ENCODE measurements at regions not wholly inside any gene's neighbourhood (a gene's known extent, or its start where the extent isn't known, plus 50 kb on each side); places are given as distances from the start of the nearest gene placed in this dataset.

GRCh38 chr2:195408196-195408595 is 248.8 kb upstream of the SLC39A10 start:
- no peaks in the 10 kb centered on the region for H3K9me3 ChIP-seq (ENCODE audit: control insufficient read depth, insufficient read depth, low read depth, low read length)
- CTCF ChIA-PET, result no interaction called here
- POLR2A ChIA-PET, result no interaction called here
- no peaks in the 10 kb centered on the region for H3K36me3 ChIP-seq (ENCODE audit: control insufficient read depth in 2 of 2, insufficient read depth in 1 of 2, low read length in 2 of 2)
- H3K27ac ChIP-seq (ENCODE audit: extremely low read depth, low read depth, low read length), result no peak overlapping the region
- H3K4me1 ChIP-seq (ENCODE audit: control insufficient read depth, insufficient read depth, low read length), result no peaks in the 10 kb centered on the region
- H3K4me3 ChIP-seq (ENCODE audit: low read depth, low read length), result no peak overlapping the region
- no peak for TF ChIP-seq ZNF341 (tag by site-specific recombination; IDR thresholded peaks at IDR 0.05; ENCODE audit: low read depth)
- no peak for TF ChIP-seq ZNF518A (tag by site-specific recombination; conservative IDR thresholded peaks at IDR 0.05; ENCODE audit: low read depth)
- no peak for TF ChIP-seq ZNF624 (tag by site-specific recombination; IDR thresholded peaks at IDR 0.05)
- TF ChIP-seq BCL6B (tag by site-specific recombination; IDR thresholded peaks at IDR 0.05), result no peak
- no peak for TF ChIP-seq ZNF280D (tag by site-specific recombination; IDR thresholded peaks at IDR 0.05)
- TF ChIP-seq ZNF596 (tag by site-specific recombination; IDR thresholded peaks at IDR 0.05), result no peak
- no peak for TF ChIP-seq ZNF544 (tag by site-specific recombination; IDR thresholded peaks at IDR 0.05)
- no peak for TF ChIP-seq RBAK (tag by site-specific recombination; IDR thresholded peaks at IDR 0.05)
- no peak for TF ChIP-seq ZBTB44 (tag by site-specific recombination; IDR thresholded peaks at IDR 0.05)
- TF ChIP-seq KLF10 (tag by site-specific recombination; IDR thresholded peaks at IDR 0.05), result no peak
- TF ChIP-seq ZNF621 (tag by site-specific recombination; IDR thresholded peaks at IDR 0.05), result no peak

GRCh38 chr2:195407783-195408182 is 249.2 kb upstream of the SLC39A10 start:
- TF ChIP-seq ZBTB6 (tag by site-specific recombination; IDR thresholded peaks at IDR 0.05) (no peak), ZNF324 (tag by site-specific recombination; IDR thresholded peaks at IDR 0.05) (no peak)
- Histone ChIP-seq H3K4me3 (ENCODE audit: low read depth, low read length) (no peak overlapping the region), H3K4me1 (ENCODE audit: control insufficient read depth, insufficient read depth, low read length) (no peaks in the 10 kb centered on the region), H3K9me3 (ENCODE audit: control insufficient read depth, insufficient read depth, low read depth, low read length) (no peaks in the 10 kb centered on the region), H3K36me3 (ENCODE audit: control insufficient read depth in 2 of 2, insufficient read depth in 1 of 2, low read length in 2 of 2) (no peaks in the 10 kb centered on the region), H3K27ac (ENCODE audit: extremely low read depth, low read depth, low read length) (no peak overlapping the region)
- ChIA-PET POLR2A (no interaction called here), CTCF (no interaction called here)
